ENCODE measurements at regions not wholly inside any gene's neighbourhood (a gene's known extent, or its start where the extent isn't known, plus 50 kb on each side); places are given as distances from the start of the nearest gene placed in this dataset.

- Histone ChIP-seq H3K4me3 (no peak overlapping the region), H3K9me3 (no peaks in the 10 kb centered on the region), H3K27ac (no peak overlapping the region), H3K27me3 (replicated peaks; ENCODE audit: insufficient read depth) (no peaks in the 10 kb centered on the region), H3K4me1 (ENCODE audit: control insufficient read depth in 1 of 2, low read depth in 2 of 2) (peaks cover 0 to 4% of the 10 kb centered on the region in 2 donors), H3K36me3 (no peaks in the 10 kb centered on the region)
- DNase-seq (ENCODE audit: low spot score), result no peak
- TF ChIP-seq, protein P1, sequence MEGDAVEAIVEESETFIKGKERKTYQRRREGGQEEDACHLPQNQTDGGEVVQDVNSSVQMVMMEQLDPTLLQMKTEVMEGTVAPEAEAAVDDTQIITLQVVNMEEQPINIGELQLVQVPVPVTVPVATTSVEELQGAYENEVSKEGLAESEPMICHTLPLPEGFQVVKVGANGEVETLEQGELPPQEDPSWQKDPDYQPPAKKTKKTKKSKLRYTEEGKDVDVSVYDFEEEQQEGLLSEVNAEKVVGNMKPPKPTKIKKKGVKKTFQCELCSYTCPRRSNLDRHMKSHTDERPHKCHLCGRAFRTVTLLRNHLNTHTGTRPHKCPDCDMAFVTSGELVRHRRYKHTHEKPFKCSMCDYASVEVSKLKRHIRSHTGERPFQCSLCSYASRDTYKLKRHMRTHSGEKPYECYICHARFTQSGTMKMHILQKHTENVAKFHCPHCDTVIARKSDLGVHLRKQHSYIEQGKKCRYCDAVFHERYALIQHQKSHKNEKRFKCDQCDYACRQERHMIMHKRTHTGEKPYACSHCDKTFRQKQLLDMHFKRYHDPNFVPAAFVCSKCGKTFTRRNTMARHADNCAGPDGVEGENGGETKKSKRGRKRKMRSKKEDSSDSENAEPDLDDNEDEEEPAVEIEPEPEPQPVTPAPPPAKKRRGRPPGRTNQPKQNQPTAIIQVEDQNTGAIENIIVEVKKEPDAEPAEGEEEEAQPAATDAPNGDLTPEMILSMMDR (IDR thresholded peaks at IDR 0.05), result no peak
- ATAC-seq (ENCODE audit: insufficient number of reproducible peaks, low FRiP score, low read depth), result no peak
Measured at GRCh38 chr12:47364261-47364660, 284.5 kb upstream of the AMIGO2 start.

DNA sequence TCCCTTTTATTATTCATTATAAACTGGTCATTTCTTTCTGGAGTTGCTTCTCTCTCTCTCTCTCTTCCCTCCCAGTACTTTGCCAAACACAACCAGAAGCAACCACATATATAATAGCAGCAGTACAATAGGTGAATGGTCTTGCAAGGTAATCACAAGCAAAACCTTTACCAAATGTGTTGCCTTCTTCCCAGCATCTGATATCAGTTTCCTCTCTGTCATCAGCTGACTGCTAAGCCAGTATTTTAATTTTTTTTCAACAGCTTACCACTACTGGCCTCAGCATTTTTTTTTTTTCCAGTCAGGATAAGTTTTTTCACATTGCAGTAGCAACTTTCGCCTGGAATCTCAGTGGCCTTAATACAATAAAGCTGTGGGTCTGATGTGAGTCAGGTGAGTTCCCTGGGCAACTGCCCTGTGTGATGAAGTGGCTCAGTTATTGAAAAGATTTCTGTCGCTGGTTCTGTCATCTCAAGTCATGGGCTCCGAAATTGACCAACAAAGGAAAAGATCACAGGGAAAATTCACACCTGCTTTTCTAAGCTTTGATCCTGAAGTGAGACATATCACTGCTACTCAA lies 282.5 kb upstream of the AMIGO2 start:
- H3K36me3 ChIP-seq, result no peaks in the 10 kb centered on the region
- peaks cover 0 to 4% of the 10 kb centered on the region in 2 donors for H3K4me1 ChIP-seq (ENCODE audit: control insufficient read depth in 1 of 2, low read depth in 2 of 2)
- H3K4me3 ChIP-seq, result no peak overlapping the region
- DNase-seq (ENCODE audit: low spot score) (no peak), ATAC-seq (ENCODE audit: insufficient number of reproducible peaks, low FRiP score, low read depth) (no peak)
- H3K27me3 ChIP-seq (replicated peaks; ENCODE audit: insufficient read depth), result no peaks in the 10 kb centered on the region
- H3K9me3 ChIP-seq, result no peaks in the 10 kb centered on the region
- H3K27ac ChIP-seq, result no peak overlapping the region
- TF ChIP-seq, protein P1 (IDR thresholded peaks at IDR 0.05), result no peak

- Histone ChIP-seq H3K36me3 (no peaks in the 10 kb centered on the region), H3K4me1 (ENCODE audit: control insufficient read depth in 1 of 2, low read depth in 2 of 2) (peaks cover 0 to 4% of the 10 kb centered on the region in 2 donors), H3K9me3 (no peaks in the 10 kb centered on the region), H3K27me3 (replicated peaks; ENCODE audit: insufficient read depth) (no peaks in the 10 kb centered on the region), H3K4me3 (no peak overlapping the region), H3K27ac (no peak overlapping the region)
- ATAC-seq (ENCODE audit: insufficient number of reproducible peaks, low FRiP score, low read depth) (no peak), DNase-seq (ENCODE audit: low spot score) (no peak)
- TF ChIP-seq, protein P1 (IDR thresholded peaks at IDR 0.05), result no peak
Measured at GRCh38 chr12:47361389-47362021, 281.7 kb upstream of the AMIGO2 start.

DNA sequence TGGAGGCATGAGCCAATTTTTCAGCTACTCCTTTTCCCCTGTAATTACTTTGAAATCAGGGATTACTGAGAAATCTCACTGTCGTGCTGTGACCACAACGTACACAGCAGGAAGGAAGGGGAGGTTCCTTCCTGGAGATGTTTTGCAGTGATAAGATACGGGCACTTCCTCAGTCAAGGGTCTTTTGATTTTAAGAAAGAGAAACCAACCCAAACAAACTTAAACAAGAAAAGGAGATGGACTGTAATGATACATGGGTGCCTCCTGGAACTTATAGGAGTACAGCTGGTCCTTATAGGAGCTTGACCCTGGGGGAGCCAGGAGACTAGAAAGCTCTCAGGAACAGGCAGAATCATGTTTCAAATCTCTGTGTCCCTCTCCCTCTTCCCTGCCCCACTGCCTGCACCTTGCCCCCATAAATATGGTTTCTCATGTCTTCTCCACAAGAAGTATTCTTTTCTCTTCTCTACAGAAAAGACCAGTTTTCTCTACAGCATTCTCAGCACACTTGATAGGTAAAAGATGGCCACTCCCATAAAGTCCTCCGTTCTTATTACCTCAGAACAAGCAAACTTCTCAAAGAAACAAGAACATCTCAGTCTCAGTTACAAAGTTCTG lies 281.1 kb upstream of the AMIGO2 start:
- Histone ChIP-seq H3K9me3 (no peaks in the 10 kb centered on the region), H3K4me3 (no peak overlapping the region), H3K27ac (no peak overlapping the region), H3K4me1 (ENCODE audit: control insufficient read depth in 1 of 2, low read depth in 2 of 2) (peaks cover 0 to 8% of the 10 kb centered on the region in 2 donors), H3K27me3 (replicated peaks; ENCODE audit: insufficient read depth) (no peaks in the 10 kb centered on the region), H3K36me3 (no peaks in the 10 kb centered on the region)
- DNase-seq (ENCODE audit: low spot score) (no peak), ATAC-seq (ENCODE audit: insufficient number of reproducible peaks, low FRiP score, low read depth) (no peak)
- TF ChIP-seq, protein P1 (IDR thresholded peaks at IDR 0.05), result no peak

- H3K36me3 ChIP-seq, result no peaks in the 10 kb centered on the region
- TF ChIP-seq, protein P1 (IDR thresholded peaks at IDR 0.05), result no peak
- H3K4me3 ChIP-seq, result no peak overlapping the region
- no peak overlapping the region for H3K27ac ChIP-seq
- ATAC-seq (ENCODE audit: insufficient number of reproducible peaks, low FRiP score, low read depth) (no peak), DNase-seq (ENCODE audit: low spot score) (no peak)
- H3K27me3 ChIP-seq (replicated peaks; ENCODE audit: insufficient read depth), result no peaks in the 10 kb centered on the region
- H3K9me3 ChIP-seq, result no peaks in the 10 kb centered on the region
- H3K4me1 ChIP-seq (ENCODE audit: control insufficient read depth in 1 of 2, low read depth in 2 of 2), result peaks cover 0 to 10% of the 10 kb centered on the region in 2 donors
Measured at GRCh38 chr12:47360093-47360480, 280.3 kb upstream of the AMIGO2 start.

All from thoracic aorta (tissue), 2 donors.